ENCODE measurements at regions not wholly inside any gene's neighbourhood (a gene's known extent, or its start where the extent isn't known, plus 50 kb on each side); places are given as distances from the start of the nearest gene placed in this dataset.

DNA sequence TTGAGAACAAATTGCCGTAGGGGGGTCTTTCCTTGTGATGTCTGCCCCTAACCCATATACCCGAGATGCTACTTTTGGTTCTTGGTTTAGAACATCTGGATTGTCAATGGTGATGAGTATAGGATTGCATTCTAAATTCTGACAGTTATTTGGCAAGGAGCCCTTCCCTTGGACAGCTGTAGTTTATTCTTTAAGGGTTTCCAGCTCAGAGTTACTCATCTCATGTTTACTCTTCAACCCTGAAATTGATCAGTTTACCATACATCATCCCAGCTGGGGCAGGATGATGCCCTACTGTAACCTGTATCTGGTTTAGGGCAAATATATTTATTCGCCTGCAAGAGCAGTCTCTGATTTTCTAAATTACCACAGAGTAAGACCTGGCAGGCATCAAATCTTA lies 85.7 kb upstream of the XCR1 start:
- DNase-seq = no peak

DNA sequence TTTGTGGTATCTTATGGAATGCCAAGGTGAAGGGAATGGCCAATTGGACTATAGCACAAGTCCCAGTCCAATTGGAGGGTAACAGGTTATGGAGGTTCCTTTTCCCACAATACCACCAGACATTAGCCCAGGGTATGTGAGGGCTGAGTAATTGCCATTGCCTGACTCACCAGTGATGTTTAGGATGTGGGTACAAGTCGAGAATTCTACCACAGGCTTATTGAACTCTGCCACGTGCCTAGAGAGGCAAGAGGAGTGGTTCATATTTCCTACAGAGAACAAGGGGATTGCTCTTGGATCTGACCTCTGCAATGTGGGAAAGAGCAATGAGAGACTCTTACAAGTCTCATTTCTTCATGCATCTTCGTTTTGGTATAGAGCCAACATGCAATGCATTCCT lies 85.0 kb upstream of the XCR1 start:
- DNase-seq = no peak

DNA sequence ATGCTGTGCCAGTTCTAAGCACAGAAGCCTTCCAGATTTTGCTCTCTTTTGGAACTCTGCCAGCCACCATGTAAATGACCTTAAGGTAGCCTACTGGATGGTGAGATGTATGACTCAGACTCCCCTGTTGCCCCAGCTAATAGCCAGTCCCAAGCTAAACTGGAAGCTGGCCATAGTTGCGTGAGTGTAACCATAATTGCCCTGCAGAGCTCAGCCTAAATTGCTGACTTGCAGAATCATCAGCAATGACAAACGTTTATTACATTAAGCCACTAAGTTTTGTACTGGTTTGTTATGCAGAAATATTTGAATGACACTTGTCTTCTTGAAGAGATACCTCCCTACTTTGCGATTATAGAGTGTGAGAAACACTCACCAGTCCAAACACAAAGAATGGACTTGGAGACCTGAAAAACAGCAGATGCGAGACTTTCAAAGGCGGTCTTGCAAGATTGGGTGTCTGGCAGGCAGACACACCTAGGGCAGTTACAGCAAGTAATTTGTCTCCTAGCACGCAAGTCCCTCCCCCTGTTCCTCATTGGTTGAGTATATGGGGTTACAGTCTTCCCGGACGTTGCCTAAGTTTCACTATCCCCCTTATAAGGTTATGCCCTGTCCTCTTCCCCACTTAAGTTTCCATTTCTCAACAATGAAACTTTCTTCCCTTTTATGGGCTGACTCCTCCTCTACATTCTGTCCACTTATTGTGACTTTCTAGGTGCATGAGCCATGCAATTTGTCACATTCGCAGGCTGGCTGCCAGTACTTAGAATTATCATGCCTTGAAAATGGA lies 83.6 kb upstream of the XCR1 start:
- DNase-seq = peak; percentile 25

DNA sequence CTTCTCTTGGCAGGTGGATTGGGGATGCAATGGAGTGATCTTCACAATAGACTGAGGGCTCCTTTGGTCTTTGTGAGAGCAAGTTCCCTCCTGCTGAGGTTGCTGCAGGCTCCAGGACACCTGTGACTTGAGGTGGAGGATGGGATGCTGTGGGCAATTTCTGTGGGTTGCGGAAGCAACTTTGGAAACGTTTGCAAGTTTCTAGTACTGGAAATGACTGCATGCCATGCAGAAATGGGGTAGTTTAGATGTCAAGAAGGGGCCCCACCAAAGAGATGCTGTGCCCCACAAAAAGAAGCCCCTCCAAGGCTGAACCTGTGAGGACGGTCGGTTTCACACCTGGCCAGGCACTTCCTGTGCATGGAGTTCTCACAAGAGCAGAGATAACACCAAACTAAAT lies 80.4 kb upstream of the XCR1 start:
- no peak for DNase-seq

DNA sequence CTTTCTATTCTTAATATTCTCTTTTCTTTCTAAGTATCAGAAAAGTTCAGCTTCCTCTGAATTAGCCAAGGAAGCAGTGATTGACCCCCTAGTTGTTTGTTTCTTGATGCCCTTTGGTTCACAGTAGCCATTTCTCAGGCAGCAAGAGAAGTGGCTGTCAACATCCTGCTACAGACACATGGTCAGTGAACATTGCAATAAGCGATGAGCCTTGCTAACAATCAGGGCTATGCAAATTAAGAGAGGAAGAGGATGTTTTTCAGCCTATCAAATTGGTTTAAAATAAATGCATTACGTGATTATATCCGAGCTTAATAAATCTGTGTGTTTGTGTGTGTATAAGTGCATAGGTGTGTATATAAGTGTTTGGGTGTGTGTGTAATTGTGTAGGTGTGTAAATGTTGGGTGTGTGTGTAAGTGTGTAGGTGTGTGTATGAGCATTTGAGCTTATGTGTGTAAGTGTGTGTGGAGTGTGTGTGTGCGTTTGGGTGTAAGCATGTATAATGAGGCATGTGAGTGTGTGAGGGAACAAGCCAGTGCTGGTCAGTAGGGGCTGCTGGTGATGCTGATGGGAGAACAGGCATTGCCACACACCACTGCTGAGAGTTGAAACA lies 78.1 kb upstream of the XCR1 start:
- DNase-seq = no peak

DNA sequence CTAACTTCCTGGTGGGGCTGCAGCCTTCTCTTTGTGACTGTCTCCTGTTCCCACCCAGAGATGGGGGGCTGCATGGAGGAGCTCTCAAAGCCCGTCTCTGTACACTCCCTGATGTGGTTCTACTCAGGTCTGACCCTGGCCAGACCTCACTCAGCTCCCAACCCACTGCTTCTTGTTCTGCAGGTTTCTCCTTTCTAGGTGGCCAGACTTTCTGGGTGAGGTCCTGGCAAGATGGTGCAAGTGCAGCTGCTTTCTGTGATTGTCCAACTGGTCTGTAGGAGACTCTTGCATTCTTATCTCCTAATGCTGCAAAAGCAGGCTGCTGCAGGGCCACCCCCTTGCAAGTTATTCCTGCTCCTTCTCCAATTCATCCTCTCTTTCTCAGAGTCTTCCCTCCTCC lies 77.4 kb upstream of the XCR1 start:
- no peak for DNase-seq

DNA sequence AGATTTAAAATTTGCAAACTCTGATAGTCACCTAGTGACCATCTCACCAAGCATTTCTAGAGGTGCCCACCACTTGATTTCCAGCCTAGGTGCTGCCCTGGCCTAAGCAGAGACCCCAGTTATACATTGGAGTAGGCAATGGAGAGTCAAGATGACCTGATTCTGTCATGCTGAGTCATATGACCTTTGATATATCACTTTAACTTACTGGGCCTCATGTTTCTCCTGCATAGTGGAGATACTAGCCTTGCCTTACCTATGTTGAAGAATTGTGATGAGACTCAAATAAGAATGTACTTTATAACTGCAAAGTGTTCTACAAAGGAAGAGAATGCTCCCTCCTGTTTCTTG lies 75.5 kb upstream of the XCR1 start:
- DNase-seq = no peak

DNA sequence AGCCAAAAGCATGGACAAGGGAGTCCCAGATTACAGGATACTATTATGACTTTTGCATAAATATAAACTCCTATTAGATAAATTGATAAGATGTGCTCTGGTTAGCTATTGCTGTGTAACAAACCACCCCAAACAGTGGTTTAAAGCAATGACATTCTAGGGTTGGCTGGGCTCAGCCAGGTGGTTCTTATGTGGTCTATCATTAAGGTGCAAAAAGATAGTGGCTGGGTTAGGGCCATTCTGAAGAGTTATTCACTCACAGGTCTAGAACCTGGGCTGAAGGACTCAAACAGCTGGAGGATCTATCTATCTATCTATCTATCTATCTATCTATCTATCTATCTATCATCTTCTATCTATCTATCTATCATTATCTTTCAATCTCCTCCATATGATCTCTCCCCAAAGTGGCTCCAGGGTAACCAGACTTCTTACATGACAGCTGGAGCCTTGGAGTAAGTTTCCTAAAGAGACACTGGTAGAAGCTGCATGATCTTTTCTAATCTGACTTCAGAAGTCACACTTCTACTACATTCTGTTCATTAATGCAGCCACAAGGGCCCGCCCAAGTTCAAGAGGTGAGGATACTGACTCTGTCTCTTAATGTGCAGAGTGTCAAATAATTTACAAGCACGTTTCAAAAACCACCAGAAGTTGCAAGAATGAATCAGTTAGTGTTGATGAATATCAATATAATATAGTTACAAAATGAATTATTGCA lies 74.9 kb upstream of the XCR1 start:
- no peak for DNase-seq

DNA sequence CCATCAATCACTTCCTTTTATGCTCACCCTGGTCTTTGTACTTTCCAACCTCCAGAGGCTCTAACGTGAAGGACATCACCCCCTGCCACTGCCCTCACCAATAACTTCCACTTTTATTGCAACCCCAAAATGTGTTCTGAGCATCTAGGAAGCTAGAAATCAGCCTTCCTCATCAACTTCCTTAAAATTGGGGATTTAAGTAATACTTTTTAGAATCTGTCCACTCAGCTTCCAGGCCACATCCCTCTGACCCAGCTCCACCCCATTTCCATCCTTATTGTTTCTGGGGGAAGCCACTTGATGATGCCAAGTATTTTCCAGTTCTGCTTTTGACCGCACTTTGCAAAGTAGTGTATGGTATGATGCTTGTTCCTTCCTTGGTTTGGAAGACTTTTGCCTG lies 73.5 kb upstream of the XCR1 start:
- DNase-seq = no peak

DNA sequence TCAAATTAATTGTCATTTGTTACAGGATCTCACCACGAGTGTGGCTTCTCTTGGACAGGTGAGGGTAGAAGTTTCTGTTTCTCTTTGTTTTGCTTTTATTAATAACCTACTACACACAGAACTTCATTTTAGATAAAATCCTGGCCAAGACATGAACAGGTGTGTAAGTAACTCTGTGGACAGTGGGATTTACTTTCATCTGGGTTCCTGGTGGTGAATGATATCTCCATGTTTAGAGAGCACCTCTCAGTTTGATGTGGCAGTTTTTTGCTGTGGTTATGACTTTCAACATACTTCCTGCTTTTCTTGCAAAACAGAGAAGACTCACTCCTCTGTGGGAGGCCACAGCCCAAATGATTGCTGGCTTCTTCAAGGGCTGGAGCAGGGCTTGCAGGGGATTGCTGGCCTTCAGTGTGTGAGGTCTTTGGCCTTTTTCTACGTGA lies 71.1 kb upstream of the XCR1 start:
- DNase-seq = no peak

DNA sequence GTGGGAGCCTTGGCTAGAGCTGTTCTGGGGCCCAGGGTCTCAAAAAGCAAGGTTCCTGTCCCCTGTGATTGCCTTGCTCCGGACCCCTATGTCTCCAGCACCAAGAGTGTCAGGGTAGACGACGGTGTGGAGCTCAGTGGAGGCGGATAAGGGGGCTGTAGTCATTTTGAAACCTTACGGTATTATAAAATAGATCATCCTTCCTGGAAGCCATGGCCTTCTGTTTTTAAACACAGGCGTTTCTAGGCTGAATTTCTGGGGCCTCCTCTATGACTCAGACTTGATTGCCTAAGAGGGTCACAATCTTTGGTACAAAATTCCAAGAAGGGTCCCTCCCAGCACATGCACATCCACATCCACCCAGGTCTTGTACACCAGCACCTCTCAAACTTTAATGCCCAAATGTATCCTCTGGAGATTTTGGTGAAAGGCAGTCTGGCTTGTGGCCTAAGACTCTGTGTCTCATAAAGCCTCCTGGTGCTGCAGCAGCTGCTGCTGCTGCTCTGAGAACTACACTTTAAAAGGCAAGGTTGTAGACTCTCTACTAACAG lies 70.5 kb upstream of the XCR1 start:
- DNase-seq = no peak

DNA sequence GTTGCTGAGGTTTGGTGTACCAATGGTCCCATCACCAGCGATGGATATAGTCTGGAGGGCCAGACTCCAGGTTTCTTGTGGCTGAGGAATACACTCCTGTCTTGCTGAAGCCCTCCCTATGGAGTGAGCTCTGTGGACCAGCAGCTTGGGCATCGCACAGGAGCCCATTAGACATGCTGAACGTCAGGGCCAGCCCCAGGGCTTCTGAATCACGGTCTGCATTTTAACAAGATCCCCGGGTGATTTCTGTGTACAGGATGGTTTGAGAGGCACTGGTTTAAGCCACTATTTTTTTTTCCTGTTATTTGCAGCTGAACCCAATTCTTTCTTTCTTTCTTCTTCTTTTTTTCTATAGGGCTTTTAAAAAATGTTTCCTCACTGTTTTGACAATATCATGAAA lies 69.5 kb upstream of the XCR1 start:
- no peak for DNase-seq

DNA sequence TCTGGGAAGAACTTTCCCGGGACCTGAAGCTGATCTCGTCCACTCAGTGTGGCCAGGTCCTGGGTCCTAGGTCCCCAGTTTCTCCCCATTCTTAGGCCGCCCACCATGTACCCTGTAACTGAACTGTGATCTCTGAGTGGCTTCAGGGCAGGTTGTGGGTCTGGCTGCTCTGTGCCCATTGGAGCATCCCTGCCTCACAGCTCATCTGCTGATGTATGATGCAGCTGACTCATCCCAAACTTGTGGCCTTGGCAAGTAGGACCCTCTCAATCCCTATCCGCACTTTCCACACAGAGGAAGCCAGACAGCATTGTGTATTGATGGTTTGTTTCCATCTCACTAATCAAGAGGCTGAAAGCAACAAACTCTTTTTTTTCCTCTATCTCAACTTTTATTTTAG lies 69.1 kb upstream of the XCR1 start:
- no peak for DNase-seq

DNA sequence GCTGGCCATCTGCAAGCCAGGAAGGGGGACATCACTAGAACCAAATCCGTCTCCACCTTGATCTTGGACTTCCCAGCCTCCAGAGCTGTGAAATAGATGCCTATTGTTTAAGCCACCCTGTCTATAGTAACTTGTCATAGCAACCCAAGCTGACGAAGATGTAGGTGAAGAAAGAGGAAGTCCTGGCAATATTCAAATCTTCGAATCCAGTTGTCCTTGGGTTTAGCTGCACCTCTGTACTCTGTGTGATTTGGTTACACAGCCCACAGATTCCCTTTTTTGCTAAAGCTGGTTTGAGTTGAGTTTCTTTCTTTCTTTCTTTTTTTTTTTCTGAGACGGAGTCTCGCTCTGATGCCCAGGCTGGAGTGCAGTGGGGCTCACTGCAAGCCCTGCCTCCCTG lies 68.0 kb upstream of the XCR1 start:
- no peak for DNase-seq

DNA sequence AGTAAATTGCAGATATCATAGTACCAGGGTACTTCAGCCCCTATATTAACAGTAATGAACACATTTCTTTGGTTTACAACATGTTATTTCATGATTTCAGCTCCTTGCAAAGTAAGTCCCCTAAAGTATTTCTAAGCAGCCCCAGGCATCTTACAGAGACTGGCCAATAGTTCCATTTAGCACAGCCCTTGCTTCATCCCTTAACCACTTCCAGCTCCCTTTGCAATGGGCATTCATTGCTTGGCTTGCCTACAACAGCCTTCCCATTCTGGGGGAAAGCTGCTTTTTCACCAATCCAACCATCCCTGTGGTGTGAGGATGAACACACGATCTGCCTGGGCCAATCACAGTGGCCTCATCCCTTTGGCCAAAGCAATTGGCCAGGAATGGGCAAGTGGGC lies 67.2 kb upstream of the XCR1 start:
- DNase-seq = no peak

DNA sequence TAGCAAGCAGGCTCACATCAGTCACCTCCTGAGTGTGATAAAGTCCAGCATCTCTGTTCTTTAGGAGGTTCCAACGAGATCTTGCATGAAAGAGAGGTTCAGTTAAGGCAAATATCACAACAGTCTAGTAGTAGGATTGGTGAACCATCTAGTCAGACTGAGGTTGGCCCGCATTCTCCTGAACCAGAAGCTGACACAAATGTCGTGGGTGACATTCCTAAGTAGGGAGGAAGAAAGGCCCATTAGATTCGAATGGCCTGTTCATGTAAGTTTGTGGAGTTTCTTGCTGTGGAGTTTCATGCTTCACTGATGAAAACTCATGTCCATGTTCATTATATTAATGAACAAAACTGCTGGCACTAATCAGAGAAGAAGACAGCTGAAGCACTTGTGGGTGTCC lies 66.7 kb upstream of the XCR1 start:
- no peak for DNase-seq

DNA sequence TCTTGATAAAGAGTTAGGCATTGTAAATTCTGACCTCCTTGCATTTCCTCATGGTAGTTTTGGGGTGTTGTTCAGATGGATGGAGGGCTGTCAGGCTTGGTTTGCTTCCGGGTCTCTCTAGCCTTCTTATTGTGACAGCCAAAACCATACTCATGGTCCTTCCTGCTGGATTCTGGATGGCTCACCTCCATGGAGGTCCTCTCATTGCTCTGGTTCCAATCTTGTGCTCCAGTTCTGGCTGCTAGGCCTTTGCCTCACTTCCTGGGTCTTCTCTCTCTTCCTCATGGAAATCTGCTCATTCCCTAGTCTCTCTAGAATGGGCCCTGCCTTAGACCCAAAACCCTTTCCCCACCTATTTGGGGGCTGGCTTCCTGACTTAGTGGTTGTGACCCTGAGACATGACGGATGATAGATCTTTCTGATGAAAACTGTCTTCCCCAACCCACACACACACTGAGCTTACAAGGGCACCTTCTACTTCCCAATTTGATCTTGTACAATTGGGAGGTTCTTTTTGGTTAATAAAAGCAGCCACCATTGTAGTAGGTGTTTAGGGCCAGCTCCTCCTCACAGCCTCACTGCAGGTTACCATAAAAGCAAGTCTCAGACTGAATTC lies 66.2 kb upstream of the XCR1 start:
- no peak for DNase-seq

DNA sequence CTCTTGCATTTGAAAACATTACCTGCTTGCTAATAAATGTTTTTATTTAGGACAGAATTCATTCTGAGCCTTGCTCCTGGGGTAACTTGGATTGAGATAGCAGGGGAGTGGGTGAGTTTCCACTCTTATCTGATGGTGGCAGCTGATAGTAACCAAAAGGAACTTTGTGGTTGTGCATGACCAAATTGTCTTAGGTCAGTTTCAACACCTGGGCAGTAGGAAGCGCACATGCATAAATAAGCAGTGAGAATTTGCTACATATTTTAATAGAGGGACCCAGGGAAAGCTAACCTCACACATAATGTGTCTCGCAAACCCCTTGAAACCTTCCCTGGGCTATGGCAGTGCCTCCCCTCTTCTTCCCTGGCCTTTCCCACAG lies 65.4 kb upstream of the XCR1 start:
- no peak for DNase-seq

DNA sequence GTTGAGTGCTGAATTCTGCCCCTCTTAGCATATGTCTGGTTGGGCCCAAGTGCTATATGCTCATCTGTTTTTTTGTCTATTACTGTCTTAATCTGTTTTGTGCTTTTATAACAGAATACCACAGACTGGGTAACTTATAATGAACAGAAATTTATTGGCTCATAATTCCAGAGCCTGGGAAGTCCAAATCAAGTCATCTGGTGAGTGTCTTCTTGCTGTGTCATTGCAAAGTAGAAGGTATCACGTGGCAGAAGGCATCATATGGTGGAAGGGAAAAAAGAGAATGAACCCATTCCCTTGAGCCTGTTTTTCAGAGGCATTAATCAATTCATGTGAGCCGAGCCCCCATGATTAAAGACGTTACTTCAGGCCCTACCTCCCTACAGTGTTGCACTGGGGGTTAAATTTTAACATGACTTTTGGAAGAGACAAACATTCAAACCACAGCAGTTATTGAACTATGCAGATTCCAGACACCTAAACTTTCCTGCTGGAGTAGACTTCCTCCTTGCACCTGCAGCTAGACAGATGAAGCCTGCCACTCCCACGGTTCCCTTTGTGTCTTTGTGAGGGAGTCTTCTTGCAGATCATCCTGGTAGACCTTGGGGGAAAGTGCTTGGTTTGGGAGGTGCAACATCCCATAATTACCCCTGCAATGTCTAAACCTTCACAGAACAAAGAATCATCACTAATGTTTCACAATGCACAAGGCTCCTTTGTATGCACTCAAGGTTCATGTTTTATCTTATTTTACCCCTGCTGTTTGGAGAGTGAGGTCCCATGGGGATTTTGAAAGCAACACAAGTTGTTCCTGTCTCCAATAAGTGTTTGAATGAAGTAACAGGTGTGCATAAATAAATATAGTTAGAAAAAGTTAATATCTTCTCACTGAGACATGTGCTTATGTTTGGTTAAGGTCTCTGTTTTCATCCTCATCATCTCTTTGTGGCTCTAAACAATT lies 64.7 kb upstream of the XCR1 start:
- no peak for DNase-seq

DNA sequence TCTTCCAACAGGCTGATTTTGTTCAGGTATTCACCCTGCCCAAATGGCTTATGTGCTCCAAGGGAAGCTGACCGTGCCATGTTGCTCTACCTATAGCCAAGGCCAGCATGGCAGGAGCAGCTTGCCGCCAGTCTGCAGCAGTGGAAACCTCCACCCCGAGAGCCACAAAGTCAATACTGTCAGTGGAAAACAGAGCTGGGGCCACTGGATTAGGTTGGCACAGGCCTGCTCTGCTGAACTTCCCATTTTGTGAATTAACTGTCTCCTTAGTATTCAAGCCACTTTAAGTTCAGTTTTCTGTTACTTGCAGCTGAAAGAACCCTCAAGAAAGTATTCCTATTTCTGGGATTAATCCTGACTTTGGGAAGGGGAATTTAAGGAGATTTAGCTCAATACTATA lies 63.8 kb upstream of the XCR1 start:
- no peak for DNase-seq

DNA sequence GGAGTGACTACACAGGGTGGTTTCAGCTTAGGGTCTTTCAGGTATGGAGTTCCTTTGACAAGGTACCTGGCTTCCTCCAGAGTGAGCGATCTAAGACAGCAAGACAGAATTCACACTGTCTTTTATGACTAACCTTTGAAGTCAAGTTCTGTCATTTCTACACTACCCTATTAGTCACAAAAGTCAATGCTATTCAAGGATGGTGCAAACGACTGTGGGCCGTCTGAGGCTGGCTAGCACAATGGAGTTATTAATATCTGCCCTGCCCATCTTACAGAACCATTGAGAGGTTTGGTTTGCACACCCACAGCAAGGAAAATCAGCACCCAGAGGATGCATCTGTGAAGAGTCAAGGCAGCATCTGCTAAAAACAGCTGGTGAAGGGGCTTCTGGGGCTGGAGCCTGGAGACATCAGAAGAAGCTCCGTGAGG lies 62.9 kb upstream of the XCR1 start:
- DNase-seq = no peak

DNA sequence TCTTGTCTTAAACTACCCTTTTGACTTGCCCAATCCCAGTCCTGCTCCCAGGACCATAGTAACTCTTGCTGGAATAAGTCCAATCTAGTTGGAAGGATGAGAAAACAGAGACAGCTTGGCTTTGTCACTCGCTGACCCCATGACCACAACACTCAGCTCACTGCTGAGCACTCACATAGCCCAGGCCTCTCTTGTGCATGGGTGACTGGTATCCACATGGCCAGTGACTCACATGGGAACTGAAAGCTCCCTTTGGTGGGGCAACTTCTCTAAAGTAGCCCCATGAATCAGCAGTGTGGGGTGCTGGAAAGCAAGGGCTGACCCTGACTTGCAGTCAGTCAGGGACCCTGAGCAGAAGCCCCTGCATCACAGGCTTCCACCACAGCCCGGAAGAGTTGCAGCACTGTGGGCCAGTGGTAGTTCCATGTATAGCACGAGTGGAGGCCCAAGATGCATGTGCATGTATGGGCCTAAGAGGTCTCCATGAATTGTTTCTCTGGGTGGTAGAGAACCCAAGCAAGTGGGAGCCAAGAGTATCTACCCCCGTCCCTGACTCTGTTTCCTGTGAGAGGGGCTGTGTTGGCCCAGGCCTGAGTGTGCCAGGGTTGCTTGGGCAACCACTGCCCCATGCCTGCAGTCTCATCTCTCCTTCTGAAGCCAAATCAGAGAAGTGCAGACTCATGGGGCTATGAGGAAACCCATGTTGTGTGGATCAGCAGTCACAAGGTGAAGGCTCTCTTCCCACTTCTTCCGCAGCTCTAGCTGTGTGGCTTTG lies 62.1 kb upstream of the XCR1 start:
- DNase-seq = no peak

All from DMS79 treated with DMSO at 0.1 percent for 48 hours (cell line).